GM21737 (cell line): ENCODE measurements at regions not wholly inside any gene's neighbourhood (a gene's known extent, or its start where the extent isn't known, plus 50 kb on each side); places are given as distances from the start of the nearest gene placed in this dataset.
A peak's percentile ranks its signal among the peaks of the same experiment; 100 is the strongest.
"Not testable (repeated sequence)": the region's sequence is repeated elsewhere in the genome, so short reads cannot be mapped to it uniquely, and the experiment has no call there.

ENCODE experiments used
- ATAC-seq: cut with Tn5 transposase; IDR thresholded peaks from one replicate; pipeline ENCODE4 v1.9.1; 2021; ENCODE audit warnings: mild to moderate bottlenecking, moderate library complexity; ENCODE audit not compliant: unreplicated experiment

- ATAC-seq = no peak
Measured at GRCh38 chrX:84611843-84612636, 109.8 kb upstream of the HDX start.

- ATAC-seq = no peak
Measured at GRCh38 chrX:84634201-84634782, 132.0 kb upstream of the HDX start.

GRCh38 chrX:84666086-84666485 is 163.8 kb upstream of the HDX start:
- no peak for ATAC-seq

GRCh38 chrX:84690228-84690627 is 188.0 kb upstream of the HDX start:
- no peak for ATAC-seq

GRCh38 chrX:84709987-84710386 is 207.7 kb upstream of the HDX start:
- ATAC-seq = no peak

- ATAC-seq = no peak
Measured at GRCh38 chrX:84710611-84711010, 208.4 kb upstream of the HDX start.

GRCh38 chrX:84712621-84713020 is 210.4 kb upstream of the HDX start:
- ATAC-seq = no peak

- no peak for ATAC-seq
Measured at GRCh38 chrX:84715315-84715714, 213.1 kb upstream of the HDX start.

GRCh38 chrX:84717343-84717742 is 215.1 kb upstream of the HDX start:
- ATAC-seq = no peak

- ATAC-seq = no peak
Measured at GRCh38 chrX:84721416-84721815, 219.2 kb upstream of the HDX start.

GRCh38 chrX:84724576-84724975 is 222.3 kb upstream of the HDX start:
- ATAC-seq = no peak

- ATAC-seq = no peak
Measured at GRCh38 chrX:84729408-84729807, 227.2 kb upstream of the HDX start.

GRCh38 chrX:84729809-84730208 is 227.6 kb upstream of the HDX start:
- ATAC-seq = peak; percentile 97

GRCh38 chrX:84735025-84735424 is 232.8 kb upstream of the HDX start:
- no peak for ATAC-seq

- no peak for ATAC-seq
Measured at GRCh38 chrX:84737471-84737871, 235.2 kb upstream of the HDX start.

- ATAC-seq = no peak
Measured at GRCh38 chrX:84747516-84747915, 245.3 kb upstream of the HDX start.

- ATAC-seq = no peak
Measured at GRCh38 chrX:84748965-84749656, 246.9 kb upstream of the HDX start.

GRCh38 chrX:84760560-84760959 is 243.1 kb upstream of the APOOL start:
- ATAC-seq = no peak

- no peak for ATAC-seq
Measured at GRCh38 chrX:84796321-84796720, 207.4 kb upstream of the APOOL start.

- ATAC-seq = no peak
Measured at GRCh38 chrX:84830836-84831235, 172.8 kb upstream of the APOOL start.

GRCh38 chrX:84846541-84846940 is 157.1 kb upstream of the APOOL start:
- not testable (repeated sequence) for ATAC-seq

- not testable (repeated sequence) for ATAC-seq
Measured at GRCh38 chrX:84851183-84851582, 152.5 kb upstream of the APOOL start.
